ENCODE measurements at regions not wholly inside any gene's neighbourhood (a gene's known extent, or its start where the extent isn't known, plus 50 kb on each side); places are given as distances from the start of the nearest gene placed in this dataset.

- TF ChIP-seq, protein P1, sequence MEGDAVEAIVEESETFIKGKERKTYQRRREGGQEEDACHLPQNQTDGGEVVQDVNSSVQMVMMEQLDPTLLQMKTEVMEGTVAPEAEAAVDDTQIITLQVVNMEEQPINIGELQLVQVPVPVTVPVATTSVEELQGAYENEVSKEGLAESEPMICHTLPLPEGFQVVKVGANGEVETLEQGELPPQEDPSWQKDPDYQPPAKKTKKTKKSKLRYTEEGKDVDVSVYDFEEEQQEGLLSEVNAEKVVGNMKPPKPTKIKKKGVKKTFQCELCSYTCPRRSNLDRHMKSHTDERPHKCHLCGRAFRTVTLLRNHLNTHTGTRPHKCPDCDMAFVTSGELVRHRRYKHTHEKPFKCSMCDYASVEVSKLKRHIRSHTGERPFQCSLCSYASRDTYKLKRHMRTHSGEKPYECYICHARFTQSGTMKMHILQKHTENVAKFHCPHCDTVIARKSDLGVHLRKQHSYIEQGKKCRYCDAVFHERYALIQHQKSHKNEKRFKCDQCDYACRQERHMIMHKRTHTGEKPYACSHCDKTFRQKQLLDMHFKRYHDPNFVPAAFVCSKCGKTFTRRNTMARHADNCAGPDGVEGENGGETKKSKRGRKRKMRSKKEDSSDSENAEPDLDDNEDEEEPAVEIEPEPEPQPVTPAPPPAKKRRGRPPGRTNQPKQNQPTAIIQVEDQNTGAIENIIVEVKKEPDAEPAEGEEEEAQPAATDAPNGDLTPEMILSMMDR (IDR thresholded peaks at IDR 0.05; ENCODE audit: insufficient read depth, low read length, poor library complexity, severe bottlenecking), result no peak
- TF ChIP-seq EZH2phosphoT487 (conservative IDR thresholded peaks at IDR 0.05; ENCODE audit: low read length), result no peak
Measured at GRCh38 chr22:48835364-48835763, 992.3 kb downstream of the BRD1 start.
